ENCODE measurements at regions not wholly inside any gene's neighbourhood (a gene's known extent, or its start where the extent isn't known, plus 50 kb on each side); places are given as distances from the start of the nearest gene placed in this dataset.

DNA sequence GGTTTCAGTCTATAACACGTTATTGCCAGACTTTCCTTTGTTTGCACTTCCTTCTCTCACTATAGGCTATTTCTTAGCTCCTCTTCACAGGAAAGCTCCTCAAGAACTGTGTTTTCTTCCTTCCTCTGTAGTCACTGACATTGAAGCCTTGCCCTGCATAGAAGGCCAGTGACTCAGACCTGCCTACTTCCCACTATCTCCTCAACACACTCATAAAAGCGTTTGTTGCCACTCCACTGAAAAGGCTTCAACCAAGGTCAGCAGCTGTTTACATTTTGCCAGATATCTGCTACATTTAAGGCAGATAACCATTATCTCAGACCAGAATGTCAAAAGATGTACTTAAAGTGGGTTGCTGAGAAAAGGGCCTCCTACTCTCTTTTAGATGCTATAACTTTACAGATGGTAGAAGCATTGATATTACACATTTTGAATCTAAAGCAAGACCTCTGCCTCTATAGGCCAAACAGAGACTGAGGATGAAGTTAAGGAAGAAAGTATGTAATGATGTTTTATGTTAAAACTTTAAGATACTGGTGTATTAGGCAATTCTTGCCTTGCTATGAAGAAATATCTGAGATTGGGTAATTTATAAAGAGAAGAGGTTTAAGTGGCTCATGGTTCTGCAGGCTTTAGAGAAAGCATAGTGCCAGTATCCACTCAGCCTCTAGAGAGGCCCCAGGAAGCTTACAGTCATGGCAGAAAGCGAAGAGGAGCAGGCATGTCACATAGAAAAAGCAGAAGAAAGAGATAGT is 233.3 kb upstream of the FLRT2 start:
- no peak overlapping the region for H3K27ac ChIP-seq (ENCODE audit: poor library complexity, severe bottlenecking)
- DNase-seq (ENCODE audit: low spot score): no peak

DNA sequence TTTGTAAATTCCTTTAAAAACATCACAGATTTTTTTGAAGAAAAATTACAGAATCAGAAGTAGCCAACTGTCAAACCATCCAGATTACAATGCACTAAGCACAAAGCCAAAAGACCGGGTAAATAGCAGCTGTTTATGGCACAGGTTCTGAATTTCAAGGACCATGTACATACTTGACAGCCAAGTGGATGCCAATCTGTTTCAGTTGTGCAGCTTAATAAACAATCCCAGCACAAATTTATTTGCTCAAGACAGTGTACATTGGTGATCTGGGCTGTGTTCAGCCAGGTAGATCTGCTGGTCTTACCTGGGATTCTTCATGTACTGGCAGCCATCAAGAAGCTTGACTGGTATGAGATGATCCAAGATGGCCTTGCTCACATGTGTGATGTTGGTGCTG is 229.8 kb upstream of the FLRT2 start:
- no peak for ATAC-seq (ENCODE audit: low read depth)

More for the DNA sequence above, 233.3 kb upstream of the FLRT2 start:
- no peaks in the 10 kb centered on the region for H3K36me3 ChIP-seq (ENCODE audit: low read depth)
- no peak overlapping the region for H3K4me3 ChIP-seq (ENCODE audit: severe bottlenecking)
- TF ChIP-seq, protein P1, sequence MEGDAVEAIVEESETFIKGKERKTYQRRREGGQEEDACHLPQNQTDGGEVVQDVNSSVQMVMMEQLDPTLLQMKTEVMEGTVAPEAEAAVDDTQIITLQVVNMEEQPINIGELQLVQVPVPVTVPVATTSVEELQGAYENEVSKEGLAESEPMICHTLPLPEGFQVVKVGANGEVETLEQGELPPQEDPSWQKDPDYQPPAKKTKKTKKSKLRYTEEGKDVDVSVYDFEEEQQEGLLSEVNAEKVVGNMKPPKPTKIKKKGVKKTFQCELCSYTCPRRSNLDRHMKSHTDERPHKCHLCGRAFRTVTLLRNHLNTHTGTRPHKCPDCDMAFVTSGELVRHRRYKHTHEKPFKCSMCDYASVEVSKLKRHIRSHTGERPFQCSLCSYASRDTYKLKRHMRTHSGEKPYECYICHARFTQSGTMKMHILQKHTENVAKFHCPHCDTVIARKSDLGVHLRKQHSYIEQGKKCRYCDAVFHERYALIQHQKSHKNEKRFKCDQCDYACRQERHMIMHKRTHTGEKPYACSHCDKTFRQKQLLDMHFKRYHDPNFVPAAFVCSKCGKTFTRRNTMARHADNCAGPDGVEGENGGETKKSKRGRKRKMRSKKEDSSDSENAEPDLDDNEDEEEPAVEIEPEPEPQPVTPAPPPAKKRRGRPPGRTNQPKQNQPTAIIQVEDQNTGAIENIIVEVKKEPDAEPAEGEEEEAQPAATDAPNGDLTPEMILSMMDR (IDR thresholded peaks at IDR 0.05; ENCODE audit: poor library complexity, severe bottlenecking): no peak
- H3K9me3 ChIP-seq (ENCODE audit: severe bottlenecking): no peaks in the 10 kb centered on the region
- no peaks in the 10 kb centered on the region for H3K27me3 ChIP-seq (ENCODE audit: insufficient read depth, poor library complexity, severe bottlenecking)
- H3K4me1 ChIP-seq (ENCODE audit: insufficient read depth, poor library complexity, severe bottlenecking): no peaks in the 10 kb centered on the region
- peak; percentile 93 for ATAC-seq (ENCODE audit: low read depth)

DNA sequence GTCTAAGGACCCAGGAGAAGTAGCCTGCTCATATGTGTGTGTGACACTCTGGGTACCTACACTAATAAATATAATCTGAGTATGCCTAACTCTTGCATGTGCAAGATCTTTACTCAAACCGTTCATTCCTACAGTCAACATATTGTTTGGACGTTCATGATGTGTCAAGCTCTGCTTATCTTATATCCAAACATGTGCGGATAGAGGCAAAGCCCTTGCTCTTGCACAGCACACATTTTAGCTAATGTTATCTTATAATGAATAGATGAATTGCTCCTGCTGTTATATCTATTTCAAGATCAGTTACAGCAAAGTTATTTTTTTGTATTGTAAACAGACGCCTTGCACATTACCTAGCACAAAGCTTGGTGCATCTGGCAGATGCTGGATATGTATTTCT is 228.4 kb upstream of the FLRT2 start:
- no peak overlapping the region for H3K4me3 ChIP-seq (ENCODE audit: severe bottlenecking)
- no peaks in the 10 kb centered on the region for H3K4me1 ChIP-seq (ENCODE audit: insufficient read depth, poor library complexity, severe bottlenecking)
- DNase-seq (ENCODE audit: low spot score) (no peak), ATAC-seq (ENCODE audit: low read depth) (no peak)
- no peaks in the 10 kb centered on the region for H3K27me3 ChIP-seq (ENCODE audit: insufficient read depth, poor library complexity, severe bottlenecking)
- TF ChIP-seq, protein P1 (IDR thresholded peaks at IDR 0.05; ENCODE audit: poor library complexity, severe bottlenecking): no peak
- no peak overlapping the region for H3K27ac ChIP-seq (ENCODE audit: poor library complexity, severe bottlenecking)
- no peaks in the 10 kb centered on the region for H3K9me3 ChIP-seq (ENCODE audit: severe bottlenecking)
- no peaks in the 10 kb centered on the region for H3K36me3 ChIP-seq (ENCODE audit: low read depth)

More for the DNA sequence above, 229.8 kb upstream of the FLRT2 start:
- Histone ChIP-seq H3K36me3 (ENCODE audit: low read depth) (no peaks in the 10 kb centered on the region), H3K27ac (ENCODE audit: poor library complexity, severe bottlenecking) (no peak overlapping the region), H3K4me1 (ENCODE audit: insufficient read depth, poor library complexity, severe bottlenecking) (no peaks in the 10 kb centered on the region), H3K9me3 (ENCODE audit: severe bottlenecking) (no peaks in the 10 kb centered on the region), H3K27me3 (ENCODE audit: insufficient read depth, poor library complexity, severe bottlenecking) (no peaks in the 10 kb centered on the region), H3K4me3 (ENCODE audit: severe bottlenecking) (no peak overlapping the region)
- TF ChIP-seq, protein P1 (IDR thresholded peaks at IDR 0.05; ENCODE audit: poor library complexity, severe bottlenecking): no peak
- no peak for DNase-seq (ENCODE audit: low spot score)

DNA sequence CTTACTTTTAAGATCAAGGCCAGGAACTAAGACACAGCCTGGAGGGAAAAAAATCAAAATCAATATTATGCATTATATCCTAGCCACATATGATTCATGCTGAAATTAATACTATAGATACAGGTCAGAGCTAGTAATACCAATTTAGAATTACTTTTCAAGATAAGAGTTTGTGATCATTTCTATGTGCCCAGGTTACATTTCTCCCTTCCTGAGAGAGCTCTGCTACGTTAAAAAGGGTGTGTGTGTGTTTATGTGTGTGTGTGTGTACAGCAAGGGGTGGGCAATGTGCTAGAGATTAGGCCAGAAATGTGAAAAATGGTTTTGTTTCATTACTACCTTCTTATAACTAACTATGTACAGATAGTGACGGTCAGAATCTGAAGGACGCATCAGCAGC is 223.9 kb upstream of the FLRT2 start:
- Histone ChIP-seq H3K4me1 (ENCODE audit: insufficient read depth, poor library complexity, severe bottlenecking) (no peaks in the 10 kb centered on the region), H3K36me3 (ENCODE audit: low read depth) (no peaks in the 10 kb centered on the region), H3K4me3 (ENCODE audit: severe bottlenecking) (no peak overlapping the region), H3K27me3 (ENCODE audit: insufficient read depth, poor library complexity, severe bottlenecking) (no peaks in the 10 kb centered on the region), H3K9me3 (ENCODE audit: severe bottlenecking) (no peaks in the 10 kb centered on the region), H3K27ac (ENCODE audit: poor library complexity, severe bottlenecking) (no peak overlapping the region)
- DNase-seq (ENCODE audit: low spot score): no peak
- TF ChIP-seq, protein P1 (IDR thresholded peaks at IDR 0.05; ENCODE audit: poor library complexity, severe bottlenecking): no peak
- ATAC-seq (ENCODE audit: low read depth): no peak

Data from RWPE2 (cell line).